HT1080 (cell line): ENCODE measurements at regions not wholly inside any gene's neighbourhood (a gene's known extent, or its start where the extent isn't known, plus 50 kb on each side); places are given as distances from the start of the nearest gene placed in this dataset. TPM values are rescaled to one million over a fixed set of nuclear protein-coding genes. Genes with fewer than 3 reads are reported as not detected.

Source experiments
- DNase-seq: peaks from one replicate; pipeline ENCODE4 v3.0.0-alpha.2; 2015; ENCODE audit warnings: low read depth
- small RNA-seq: library from RNA; depleted of rRNA; stranded (forward); fragments of <200 nt; gene quantifications from one replicate; pipeline ENCODE3, GENCODE V24; 2014

- DNase-seq: no peak
These were observed 56.7 kb upstream of the PHACTR3 start for GRCh38 chr20:59547596-59547995.

Small RNAs in the stretch of these regions (small RNA-seq; reads per million reads assigned to genes)
- gene PIEZO1P1: not detected
